ENCODE measurements at regions not wholly inside any gene's neighbourhood (a gene's known extent, or its start where the extent isn't known, plus 50 kb on each side); places are given as distances from the start of the nearest gene placed in this dataset.
"Not testable (repeated sequence)": the region's sequence is repeated elsewhere in the genome, so short reads cannot be mapped to it uniquely, and the experiment has no call there.

DNA sequence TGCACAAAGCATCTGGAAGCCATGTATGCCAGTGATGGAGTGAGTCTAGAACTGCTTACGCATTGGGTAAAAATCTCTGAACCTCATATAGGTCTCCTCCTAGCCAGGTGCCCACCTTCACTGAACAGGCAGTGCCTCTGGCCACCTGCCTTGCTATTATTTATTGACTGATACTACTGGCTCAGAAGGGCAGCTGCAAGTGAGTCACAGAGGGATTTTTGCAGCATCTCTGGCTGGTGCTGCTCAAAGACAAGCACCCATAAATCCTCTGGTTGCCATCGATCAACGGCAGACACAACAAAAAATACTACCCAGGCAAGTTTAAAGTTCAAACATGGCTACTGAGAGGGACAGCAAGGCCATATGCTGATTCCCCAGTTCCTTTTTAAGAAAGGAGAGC, 279.4 kb downstream of the UBE3D start:
- TF ChIP-seq, protein P1, sequence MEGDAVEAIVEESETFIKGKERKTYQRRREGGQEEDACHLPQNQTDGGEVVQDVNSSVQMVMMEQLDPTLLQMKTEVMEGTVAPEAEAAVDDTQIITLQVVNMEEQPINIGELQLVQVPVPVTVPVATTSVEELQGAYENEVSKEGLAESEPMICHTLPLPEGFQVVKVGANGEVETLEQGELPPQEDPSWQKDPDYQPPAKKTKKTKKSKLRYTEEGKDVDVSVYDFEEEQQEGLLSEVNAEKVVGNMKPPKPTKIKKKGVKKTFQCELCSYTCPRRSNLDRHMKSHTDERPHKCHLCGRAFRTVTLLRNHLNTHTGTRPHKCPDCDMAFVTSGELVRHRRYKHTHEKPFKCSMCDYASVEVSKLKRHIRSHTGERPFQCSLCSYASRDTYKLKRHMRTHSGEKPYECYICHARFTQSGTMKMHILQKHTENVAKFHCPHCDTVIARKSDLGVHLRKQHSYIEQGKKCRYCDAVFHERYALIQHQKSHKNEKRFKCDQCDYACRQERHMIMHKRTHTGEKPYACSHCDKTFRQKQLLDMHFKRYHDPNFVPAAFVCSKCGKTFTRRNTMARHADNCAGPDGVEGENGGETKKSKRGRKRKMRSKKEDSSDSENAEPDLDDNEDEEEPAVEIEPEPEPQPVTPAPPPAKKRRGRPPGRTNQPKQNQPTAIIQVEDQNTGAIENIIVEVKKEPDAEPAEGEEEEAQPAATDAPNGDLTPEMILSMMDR (IDR thresholded peaks at IDR 0.05), result no peak
- Histone ChIP-seq H3K9me3 (peaks cover 0 to 20% (median 0%) of the 10 kb centered on the region in 11 donors), H3K4me1 (no peaks in the 10 kb centered on the region), H3K36me3 (no peaks in the 10 kb centered on the region), H3K27ac (no peak overlapping the region), H3K4me3 (no peak overlapping the region), H3K27me3 (no peaks in the 10 kb centered on the region)
- ATAC-seq, result no peak
- 92 to 95% methylated on average over 3 of the region's 3 CpGs for WGBS, 2 donors
- intact Hi-C loops (cut with DNase I), result no loop called here
- no peak for DNase-seq

- Histone ChIP-seq H3K9me3 (peaks cover 0 to 45% (median 4%) of the 10 kb centered on the region in 11 donors), H3K4me1 (no peaks in the 10 kb centered on the region), H3K4me3 (no peak overlapping the region), H3K27me3 (no peaks in the 10 kb centered on the region), H3K27ac (no peak overlapping the region), H3K36me3 (no peaks in the 10 kb centered on the region)
- TF ChIP-seq, protein P1 (IDR thresholded peaks at IDR 0.05), result no peak
- ATAC-seq (no peak), DNase-seq (no peak)
- intact Hi-C loops (cut with DNase I), result no loop called here
- WGBS, 2 donors, result 60 to 64% methylated on average over 1 of the region's 1 CpG
Measured at GRCh38 chr6:82795940-82796339, 269.7 kb downstream of the UBE3D start.

DNA sequence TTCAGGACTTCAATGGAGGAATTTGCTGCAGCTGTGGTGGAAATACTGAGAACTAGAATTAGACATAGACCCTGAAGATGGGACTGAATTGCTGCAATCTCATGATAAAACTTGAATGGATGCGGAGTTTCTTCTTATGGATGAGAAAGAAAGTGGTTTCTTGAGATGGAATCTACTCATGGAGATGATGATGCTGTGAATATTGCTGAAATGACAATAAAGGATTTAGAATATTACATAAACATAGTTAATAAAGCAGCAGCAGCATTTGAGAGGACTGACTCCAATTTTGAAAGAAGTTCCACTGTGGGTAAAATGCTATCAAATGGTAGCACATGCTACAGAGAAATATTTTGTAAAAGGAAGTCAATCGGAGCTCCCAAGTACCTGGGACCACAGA, 264.6 kb downstream of the UBE3D start:
- ATAC-seq, result no peak

GRCh38 chr6:82816243-82816642, 249.4 kb downstream of the UBE3D start:
- H3K4me3 ChIP-seq; DNase-seq; H3K27ac ChIP-seq; H3K4me1 ChIP-seq; H3K36me3 ChIP-seq; intact Hi-C loops (cut with DNase I); H3K27me3 ChIP-seq; H3K9me3 ChIP-seq; ATAC-seq: not testable (repeated sequence)

More for the DNA sequence above, 264.6 kb downstream of the UBE3D start:
- no peak overlapping the region for H3K4me3 ChIP-seq
- no peaks in the 10 kb centered on the region for H3K36me3 ChIP-seq
- TF ChIP-seq, protein P1 (IDR thresholded peaks at IDR 0.05), result no peak
- H3K4me1 ChIP-seq, result no peaks in the 10 kb centered on the region
- no peak for DNase-seq
- no peaks in the 10 kb centered on the region for H3K27me3 ChIP-seq
- intact Hi-C loops (cut with DNase I), result no loop called here
- H3K9me3 ChIP-seq, result peaks cover 0 to 44% (median 0%) of the 10 kb centered on the region in 11 donors
- 87 to 92% methylated on average over 2 of the region's 2 CpGs for WGBS, 2 donors
- no peak overlapping the region for H3K27ac ChIP-seq

DNA sequence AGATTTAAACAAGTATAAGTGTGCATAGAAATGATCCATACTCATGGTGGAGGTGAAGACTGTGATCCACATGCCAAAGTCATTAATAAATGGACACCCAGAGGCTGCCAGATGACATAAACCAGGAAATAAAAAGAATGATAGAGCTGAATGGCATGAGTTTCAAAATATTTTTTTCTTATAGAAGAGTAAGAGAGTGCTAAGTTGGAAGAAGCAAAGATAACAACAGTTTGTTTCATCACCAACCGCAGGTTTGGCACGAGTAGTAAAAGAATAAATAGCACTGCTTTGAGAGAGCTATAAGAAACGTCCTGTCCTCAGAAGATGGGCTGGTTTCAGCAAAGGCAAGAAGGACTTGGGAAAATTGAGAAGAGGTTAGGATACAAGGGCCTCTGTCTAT, 246.9 kb downstream of the UBE3D start:
- ATAC-seq (no peak), DNase-seq (no peak)
- peaks cover 0 to 9% (median 0%) of the 10 kb centered on the region in 11 donors for H3K9me3 ChIP-seq
- no peaks in the 10 kb centered on the region for H3K4me1 ChIP-seq
- H3K36me3 ChIP-seq, result no peaks in the 10 kb centered on the region
- intact Hi-C loops (cut with DNase I), result no loop called here
- TF ChIP-seq, protein P1 (IDR thresholded peaks at IDR 0.05), result no peak
- H3K27me3 ChIP-seq, result no peaks in the 10 kb centered on the region
- H3K27ac ChIP-seq, result no peak overlapping the region
- H3K4me3 ChIP-seq, result no peak overlapping the region
- 58 to 59% methylated on average over 3 of the region's 3 CpGs for WGBS, 2 donors

Data from heart right ventricle (tissue), 16 donors.